Endothelial cell of umbilical vein (primary cell): ENCODE measurements at regions not wholly inside any gene's neighbourhood (a gene's known extent, or its start where the extent isn't known, plus 50 kb on each side); places are given as distances from the start of the nearest gene placed in this dataset.

Source experiments
- BruUV-seq: library from RNA; stranded (reverse); fragments of 400-500 nt; replicated peaks from 2 replicates; lab custom pipeline; 2021; lab: Mats Ljungman, UMichigan
- CTCF ChIA-PET: fragments of 300-600, 350-600 bp; sonication (Branson Sonifier 250); formaldehyde crosslinking; loops from one replicate; lab custom pipeline; 2021; ENCODE audit warnings: antibody characterized with exemption, inconsistent platforms; lab: Charles Lee
- POLR2A ChIA-PET: fragments of 300-600, 350-600 bp; sonication (Branson Sonifier 250); formaldehyde crosslinking; loops from one replicate; lab custom pipeline; 2021; ENCODE audit warnings: antibody characterized with exemption, inconsistent platforms; lab: Charles Lee
- DNase-seq: peaks from one replicate; pipeline ENCODE4 v3.0.0-alpha.2; 2011; ENCODE audit warnings: low read depth, low spot score
- FAIRE-seq: peaks from 2 replicates; lab custom pipeline; 2011; peaks lifted over from hg19 to GRCh38; lab: Jason Lieb, UNC
- H2AFZ ChIP-seq: 2 replicates; pipeline ENCODE4 v1.6.0; 2012; ENCODE audit warnings: low read depth, low read length, control low read depth, inconsistent platforms
- H3K27ac ChIP-seq: 2 replicates; pipeline ENCODE4 v1.5.1; 2011; ENCODE audit warnings: low read depth, mild to moderate bottlenecking, control low read depth, low read length, moderate library complexity; ENCODE audit not compliant: insufficient read depth
- H3K27me3 ChIP-seq, 2 experiments: 2 replicates each; pipeline versions ENCODE4 v1.6.0 to v1.6.1; 2011; ENCODE audit warnings: low read length in 2 of 2, mixed read lengths in 1 of 2; ENCODE audit not compliant: control insufficient read depth in 2 of 2, insufficient read depth in 2 of 2
- H3K36me3 ChIP-seq, 2 experiments: 2 replicates in 1 of 2; 3 replicates in 1 of 2; pipeline ENCODE4 v1.5.1; 2011; ENCODE audit warnings: low read length in 2 of 2, mild to moderate bottlenecking in 1 of 2, moderate library complexity in 1 of 2; ENCODE audit not compliant: control insufficient read depth in 2 of 2, insufficient read depth in 2 of 2; ENCODE audit errors: extremely low read depth in 1 of 2
- H3K4me1 ChIP-seq: 3 replicates; pipeline ENCODE4 v1.5.1; 2011; ENCODE audit warnings: mild to moderate bottlenecking, low read length; ENCODE audit not compliant: control insufficient read depth, insufficient read depth; ENCODE audit errors: extremely low read depth
- H3K4me2 ChIP-seq: 2 replicates; pipeline ENCODE4 v1.6.1; 2011; ENCODE audit warnings: low read length, control low read depth, mixed read lengths; ENCODE audit not compliant: insufficient read depth
- H3K4me3 ChIP-seq, 3 experiments: fragments of 200-600 bp in 1 of 3; sonication (generic), shearing (Covaris generic) in 1 of 3; replicated peaks in 1 of 3; 2 replicates each; pipeline ENCODE4 v1.5.1; 2011 to 2016; ENCODE audit warnings: control low read depth in 3 of 3, low read length in 3 of 3, mild to moderate bottlenecking in 2 of 3, inconsistent platforms in 1 of 3, low read depth in 1 of 3, moderate library complexity in 1 of 3; ENCODE audit not compliant: insufficient read depth in 1 of 3
- H3K79me2 ChIP-seq: 2 replicates; pipeline ENCODE4 v1.6.0; 2012; ENCODE audit warnings: low read length, inconsistent platforms; ENCODE audit not compliant: control insufficient read depth, insufficient read depth
- H3K9ac ChIP-seq: replicated peaks from 2 replicates; pipeline ENCODE3; 2011; ENCODE audit warnings: low read length, control low read depth; ENCODE audit not compliant: insufficient read depth; ENCODE audit errors: extremely low read depth
- H3K9me1 ChIP-seq: replicated peaks from 3 replicates; pipeline ENCODE4 v1.6.0; 2011; ENCODE audit warnings: mild to moderate bottlenecking, low read length; ENCODE audit not compliant: control insufficient read depth, insufficient read depth; ENCODE audit errors: extremely low read depth
- H3K9me3 ChIP-seq: replicated peaks from 2 replicates; pipeline ENCODE4 v1.5.1; 2012; ENCODE audit warnings: low read length, inconsistent platforms; ENCODE audit not compliant: control insufficient read depth, insufficient read depth
- H4K20me1 ChIP-seq: replicated peaks from 2 replicates; pipeline ENCODE3; 2011; ENCODE audit warnings: mild to moderate bottlenecking, low read length; ENCODE audit not compliant: control insufficient read depth, insufficient read depth; ENCODE audit errors: extremely low read depth
- CTCF ChIP-seq, 2 donors: IDR thresholded peaks; 1 replicate in 1 of 2; 2 replicates in 1 of 2; pipeline ENCODE4 v1.5.1; 2011; ENCODE audit warnings: low read length in 2 of 2, mild to moderate bottlenecking in 2 of 2, moderate library complexity in 2 of 2, control low read depth in 1 of 2, inconsistent platforms in 1 of 2, low read depth in 1 of 2; ENCODE audit not compliant: insufficient read depth in 1 of 2; ENCODE audit errors: extremely low read depth in 1 of 2
- EZH2 ChIP-seq: IDR thresholded peaks from 2 replicates; pipeline ENCODE4 v1.6.1; 2012; ENCODE audit warnings: borderline replicate concordance, low read depth, mild to moderate bottlenecking, moderate library complexity, low read length, inconsistent platforms; ENCODE audit not compliant: severe bottlenecking
- FOS ChIP-seq: IDR thresholded peaks from 2 replicates; pipeline ENCODE4 v1.6.1; 2011; ENCODE audit warnings: mild to moderate bottlenecking, low read length, moderate library complexity, borderline replicate concordance; ENCODE audit not compliant: insufficient read depth
- GATA2 ChIP-seq: IDR thresholded peaks from 2 replicates; pipeline ENCODE4 v1.7.0; 2011; ENCODE audit warnings: low read depth, mild to moderate bottlenecking, moderate library complexity, mixed read lengths, low read length; ENCODE audit not compliant: insufficient read length, insufficient read depth
- JUN ChIP-seq: IDR thresholded peaks from 2 replicates; pipeline ENCODE4 v1.6.1; 2011; ENCODE audit warnings: borderline replicate concordance, low read depth; ENCODE audit not compliant: insufficient read length, insufficient read depth
- MAX ChIP-seq: IDR thresholded peaks from 2 replicates; pipeline ENCODE4 v1.6.1; 2011; ENCODE audit not compliant: insufficient read depth, insufficient read length
- MYC ChIP-seq: IDR thresholded peaks from one replicate; pipeline ENCODE4 v1.6.1; 2011; ENCODE audit warnings: mild to moderate bottlenecking, low read depth, low read length
- POLR2A ChIP-seq: IDR thresholded peaks from 2 replicates; pipeline ENCODE4 v1.6.1; 2012; ENCODE audit warnings: low read depth, mild to moderate bottlenecking, control low read depth, low read length
- POLR2AphosphoS5 ChIP-seq: IDR thresholded peaks from 2 replicates; pipeline ENCODE4 v1.6.1; 2012; ENCODE audit warnings: low read depth, mild to moderate bottlenecking, control low read depth, low read length, moderate library complexity; ENCODE audit not compliant: insufficient read depth
- dilution Hi-C: fragments of 300-500 bp; cut with MboI; formaldehyde crosslinking; loops from one replicate; pipeline ENCODE4 v1.15.0; 2019; ENCODE audit warnings: low sequenced_read_pairs; ENCODE audit not compliant: extremely low pct_ligation_motif_present
- intact Hi-C: fragments of 100-400 bp; cut with micrococcal nuclease; formaldehyde crosslinking; loops from one replicate; pipeline ENCODE4 v1.10.0; 2022

GRCh38 chr1:147409886-147410285 is 131.4 kb upstream of the BCL9 start:
- POLR2A ChIA-PET = no interaction called here
- dilution Hi-C loops = no loop called here

More at GRCh38 chr1:147409886-147410285, 131.4 kb upstream of the BCL9 start:
- CTCF ChIA-PET = interaction anchor here (1.4 to 1.5 kb wide), 2 partner anchors 20 to 136 kb away, joined by 3 to 5 read pairs; no protein-coding TSS in a partner anchor
- Histone ChIP-seq H2AFZ (no peak overlapping the region), H3K9me3 (no peaks in the 10 kb centered on the region), H3K27ac (no peak overlapping the region), H3K4me1 (no peaks in the 10 kb centered on the region), H3K4me2 (no peak overlapping the region), H3K9ac (no peak overlapping the region), H3K9me1 (no peaks in the 10 kb centered on the region), H3K27me3 (no peaks in the 10 kb centered on the region), H4K20me1 (no peaks in the 10 kb centered on the region), H3K79me2 (no peaks in the 10 kb centered on the region), H3K4me3 (no peak overlapping the region), H3K36me3 (no peaks in the 10 kb centered on the region)
- intact Hi-C loops = no loop called here
- FAIRE-seq (no peak), DNase-seq (no peak)
- no TSS peak for BruUV-seq
- TF ChIP-seq POLR2AphosphoS5 = no peak
- TF ChIP-seq JUN = no peak
- no peak for TF ChIP-seq EZH2
- no peak for TF ChIP-seq GATA2
- TF ChIP-seq CTCF (IDR thresholded peaks at IDR 0.05; ENCODE audit: extremely low read depth in 1 of 2, insufficient read depth in 1 of 2, low read depth in 1 of 2, low read length in 2 of 2) = no peak
- TF ChIP-seq POLR2A = no peak
- TF ChIP-seq MAX = no peak
- no peak for TF ChIP-seq MYC
- TF ChIP-seq FOS = no peak
